HCEC 1CT (cell line): ENCODE measurements at regions not wholly inside any gene's neighbourhood (a gene's known extent, or its start where the extent isn't known, plus 50 kb on each side); places are given as distances from the start of the nearest gene placed in this dataset.
A peak's percentile ranks its signal among the peaks of the same experiment; 100 is the strongest.
"Not testable (repeated sequence)": the region's sequence is repeated elsewhere in the genome, so short reads cannot be mapped to it uniquely, and the experiment has no call there.

Experiments
- DNase-seq: peaks from one replicate; pipeline ENCODE4 v3.0.0-alpha.2; 2017

DNA sequence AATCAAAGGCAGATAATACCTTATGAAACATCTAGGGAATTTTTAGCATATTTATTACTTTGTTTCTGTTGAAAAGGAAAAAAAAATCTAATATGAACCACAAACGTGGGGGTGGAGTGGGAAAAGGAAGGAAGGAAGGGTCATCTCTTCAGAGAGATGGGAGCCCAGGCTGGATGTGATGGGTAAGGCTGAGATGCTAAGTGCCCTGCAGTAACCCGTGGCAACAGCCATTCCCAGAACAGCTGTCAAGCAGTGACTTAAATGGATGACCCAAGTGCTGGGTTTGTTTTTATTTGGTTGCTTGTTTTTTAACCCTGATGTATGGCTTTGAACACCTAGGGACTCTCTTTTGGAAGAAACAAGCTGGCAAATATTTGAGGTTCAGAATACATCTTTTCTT lies 50.7 kb upstream of the KLF7 start:
- no peak for DNase-seq

DNA sequence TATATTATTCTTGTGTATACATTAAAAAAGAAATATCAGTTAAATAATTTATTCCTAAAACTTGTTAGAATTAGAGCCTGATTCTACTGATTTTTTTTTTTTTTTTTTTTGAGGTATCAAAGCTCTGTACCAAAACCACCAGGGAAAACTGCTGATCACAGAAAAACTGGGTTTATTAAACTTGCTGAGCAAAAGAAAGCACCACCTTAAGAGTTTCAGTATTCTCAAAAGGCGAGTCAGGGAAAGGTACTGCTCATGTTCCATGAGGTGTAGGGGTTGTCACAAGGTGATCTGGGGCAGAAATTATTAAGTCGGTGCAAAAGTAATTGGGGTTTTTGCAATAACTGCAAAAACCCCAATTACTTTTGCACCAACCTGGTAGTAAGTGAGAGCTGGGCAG lies 51.7 kb upstream of the KLF7 start:
- DNase-seq = no peak

DNA sequence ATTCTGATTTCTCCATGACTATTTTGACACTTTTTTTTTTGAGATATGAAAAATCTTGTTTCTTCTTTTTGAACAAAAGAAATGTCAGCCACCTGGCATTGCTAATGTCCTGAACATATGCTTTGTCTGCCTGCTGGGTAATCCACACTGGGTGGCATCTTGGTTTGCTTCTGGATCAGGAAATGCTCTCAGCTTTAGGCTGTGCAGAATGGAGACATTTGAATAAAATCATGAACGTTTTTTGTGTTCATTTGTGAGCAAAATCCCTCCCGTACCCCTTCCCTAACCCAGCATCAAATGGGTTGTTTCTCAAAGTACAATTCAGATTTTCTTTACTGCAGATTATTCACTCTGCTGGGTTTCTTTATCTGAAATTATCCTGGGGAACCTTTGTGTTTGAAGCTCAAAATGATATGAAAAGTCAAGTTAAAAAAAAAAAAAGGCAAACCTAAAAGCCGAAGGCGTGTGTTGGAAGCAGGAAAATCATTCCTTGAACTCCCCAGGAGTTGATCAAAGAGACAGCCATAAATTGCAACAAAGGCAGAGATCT lies 53.4 kb upstream of the KLF7 start:
- no peak for DNase-seq

DNA sequence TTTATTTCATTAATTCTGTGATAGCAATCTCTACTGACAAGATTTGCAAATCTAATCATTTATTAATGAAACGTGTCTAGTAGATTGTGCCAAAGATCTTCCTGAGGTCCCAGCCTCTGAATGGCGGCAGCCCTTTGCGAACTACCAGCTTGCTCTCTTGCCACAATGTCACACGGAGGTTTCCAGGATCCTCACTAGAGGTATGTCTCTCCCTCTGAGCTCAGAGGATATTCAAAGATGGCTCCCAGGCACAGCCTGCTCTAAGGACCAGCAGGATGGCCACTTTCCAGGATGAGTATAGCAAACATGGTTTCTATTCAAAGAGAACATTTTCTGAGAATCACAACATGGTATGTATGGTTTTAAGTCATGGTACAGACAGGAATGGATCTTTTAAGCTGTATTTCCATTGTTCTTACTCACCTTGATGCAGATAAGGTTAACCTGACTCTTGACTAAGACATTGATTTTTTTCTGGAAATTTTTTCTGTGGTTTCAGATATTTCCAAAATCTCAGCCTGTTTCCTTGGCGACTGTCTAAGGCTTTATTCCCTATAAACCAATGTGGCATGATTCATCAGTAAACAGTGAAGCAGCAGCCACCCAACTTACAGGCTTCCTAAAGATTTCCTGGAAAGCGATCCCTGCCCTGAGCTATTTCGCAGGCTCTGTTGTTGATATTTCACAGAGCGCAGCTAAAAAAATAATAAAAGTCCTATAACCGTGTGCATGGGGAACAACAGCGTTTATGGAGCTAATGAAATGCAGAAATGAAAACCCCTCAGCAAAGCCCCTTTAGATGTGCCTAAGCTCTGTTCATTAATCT lies 54.1 kb upstream of the KLF7 start:
- DNase-seq = peak; percentile 85

DNA sequence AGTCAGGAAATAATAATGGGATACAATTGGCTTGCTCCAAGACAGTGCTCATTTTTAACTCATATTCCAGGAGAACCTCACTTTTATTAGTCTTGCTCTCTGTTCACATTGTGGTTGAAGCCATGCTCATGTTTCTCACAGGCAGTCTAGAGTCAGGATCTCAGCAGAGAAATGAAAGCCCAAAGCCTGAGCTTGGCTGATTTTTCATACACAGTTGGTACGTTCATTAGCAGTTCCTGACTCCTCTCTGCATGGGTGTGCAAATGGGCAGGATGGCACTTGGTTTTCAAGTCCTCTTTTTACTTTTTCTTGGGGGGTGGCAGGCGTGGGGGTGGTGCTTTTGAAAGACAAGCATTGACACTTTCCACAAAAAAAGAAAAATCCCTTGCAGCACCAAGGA lies 56.0 kb upstream of the KLF7 start:
- DNase-seq = no peak

DNA sequence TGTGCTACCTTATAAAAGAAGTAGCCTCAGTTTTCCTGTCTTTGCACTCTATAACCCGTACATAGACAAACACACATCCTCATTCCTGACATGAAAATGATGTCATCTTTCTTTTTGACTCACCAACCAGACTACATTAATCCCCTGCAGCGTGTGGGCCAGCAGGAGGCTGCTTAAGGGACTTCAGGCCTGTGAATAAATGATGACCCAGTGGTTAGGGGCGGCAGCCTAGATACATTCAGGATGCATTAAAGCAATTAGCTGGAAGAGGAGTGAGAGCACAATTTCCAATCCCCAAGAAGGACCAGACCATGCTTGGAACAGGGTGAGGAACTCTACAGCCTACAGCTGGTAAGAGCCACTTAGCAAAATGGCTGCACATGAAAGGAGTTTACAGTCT lies 57.3 kb upstream of the KLF7 start:
- peak; percentile 80 for DNase-seq

DNA sequence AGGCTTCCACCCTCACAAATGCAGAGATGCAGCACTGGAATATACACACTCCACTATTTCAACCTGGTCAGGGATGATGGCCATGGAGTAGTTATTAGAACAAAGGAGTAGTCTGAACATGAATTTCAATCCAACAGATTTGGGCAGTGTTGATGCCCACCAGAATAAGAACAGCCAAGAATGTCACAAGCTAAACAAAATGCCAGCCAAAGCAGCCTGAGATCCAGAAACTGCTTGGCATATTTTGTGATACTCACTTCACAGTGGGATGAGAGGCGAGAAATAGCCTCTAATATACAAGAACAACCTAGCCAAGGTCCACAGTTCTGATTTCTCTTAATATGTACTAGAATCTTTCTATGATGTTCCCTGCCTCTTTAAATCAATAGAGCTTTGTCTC lies 58.6 kb upstream of the KLF7 start:
- no peak for DNase-seq

DNA sequence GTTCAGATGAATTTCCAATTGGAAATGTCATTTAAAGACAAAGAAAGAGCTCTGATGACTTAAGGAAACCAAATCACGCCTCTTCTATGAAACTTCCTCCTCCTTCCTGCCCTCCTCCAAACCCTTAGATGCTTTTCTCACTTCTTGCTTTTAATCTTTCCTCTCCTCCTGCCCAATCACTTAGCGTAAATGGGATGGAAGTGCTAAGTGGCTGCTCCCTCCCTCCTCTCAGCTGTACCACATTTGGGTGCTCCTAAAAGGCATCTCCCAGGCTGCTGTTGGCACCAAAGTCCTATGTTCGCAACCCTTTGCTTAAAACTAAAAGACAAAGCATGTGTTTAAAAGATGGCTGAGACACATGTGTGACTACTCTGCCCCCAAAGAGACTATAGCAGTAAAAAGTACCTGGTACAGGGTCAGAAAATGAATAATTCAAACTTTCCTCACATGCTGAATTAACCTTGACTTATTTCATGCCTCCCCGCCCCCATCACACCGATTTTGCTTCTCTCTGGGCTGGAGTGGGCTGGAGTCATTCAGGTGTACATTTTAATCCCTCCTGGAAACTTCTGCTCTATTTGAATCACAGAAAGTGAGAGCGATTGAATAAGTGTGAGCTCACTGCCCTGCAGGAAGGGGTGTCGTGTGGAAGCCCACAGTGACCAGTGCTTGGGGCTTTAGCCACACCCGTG lies 59.2 kb upstream of the KLF7 start:
- DNase-seq = no peak

DNA sequence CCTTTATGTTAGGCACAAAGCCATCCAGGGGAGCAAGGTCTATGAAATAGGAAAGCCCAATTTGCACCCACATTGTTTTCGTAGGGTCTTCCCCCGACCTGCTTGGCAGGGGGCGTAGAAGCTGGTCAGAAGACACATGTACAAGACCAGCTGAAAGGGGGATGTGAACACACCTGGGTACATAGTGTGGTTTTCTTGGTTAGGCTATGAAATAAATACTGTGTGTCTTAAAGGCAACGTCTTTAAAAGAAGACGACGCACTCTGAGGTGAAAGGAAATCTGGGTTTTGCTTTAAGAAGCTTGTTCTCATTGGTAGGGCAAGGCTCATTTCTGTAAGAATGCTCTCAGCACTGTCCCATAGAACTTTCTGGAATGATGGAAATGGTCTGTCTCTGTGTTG lies 60.0 kb upstream of the KLF7 start:
- DNase-seq = no peak

DNA sequence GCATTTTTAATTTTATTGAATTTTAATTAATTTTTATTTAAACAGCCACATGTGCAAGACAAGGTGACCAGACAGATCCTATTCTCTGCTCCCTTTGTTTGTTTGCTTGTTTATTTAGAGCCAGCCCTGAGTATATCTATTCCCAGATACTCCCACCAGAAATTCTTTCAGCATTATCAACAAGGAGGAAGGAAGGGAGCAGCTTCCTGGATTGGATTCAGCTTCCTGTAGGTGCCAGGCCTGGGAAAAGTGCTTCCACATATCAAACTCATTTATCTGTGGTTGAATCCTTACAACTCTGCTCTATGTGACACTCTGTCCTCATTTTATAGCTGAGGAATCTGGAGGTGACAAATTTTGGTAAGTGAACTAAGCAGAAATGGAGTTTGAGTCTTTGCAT lies 60.5 kb upstream of the KLF7 start:
- DNase-seq = peak; percentile 40

DNA sequence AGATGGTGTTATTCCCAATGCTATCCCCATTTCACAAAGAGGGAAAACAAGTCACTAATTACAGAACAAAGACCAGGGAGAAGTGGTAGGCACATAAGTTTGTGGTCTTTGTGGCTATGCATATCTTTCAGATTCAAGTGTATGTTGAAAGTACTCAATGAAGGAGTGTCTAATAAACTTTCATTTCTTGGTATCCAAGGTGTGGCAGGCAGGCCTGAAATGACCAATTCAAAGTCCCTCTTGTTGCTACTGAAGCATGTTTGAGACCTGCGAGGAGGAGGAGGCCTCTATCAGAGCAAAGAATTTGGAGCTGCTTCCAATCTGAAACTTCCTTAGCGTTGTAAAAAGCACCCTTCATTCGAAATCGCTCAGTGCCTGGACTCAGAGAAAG lies 60.9 kb upstream of the KLF7 start:
- no peak for DNase-seq

DNA sequence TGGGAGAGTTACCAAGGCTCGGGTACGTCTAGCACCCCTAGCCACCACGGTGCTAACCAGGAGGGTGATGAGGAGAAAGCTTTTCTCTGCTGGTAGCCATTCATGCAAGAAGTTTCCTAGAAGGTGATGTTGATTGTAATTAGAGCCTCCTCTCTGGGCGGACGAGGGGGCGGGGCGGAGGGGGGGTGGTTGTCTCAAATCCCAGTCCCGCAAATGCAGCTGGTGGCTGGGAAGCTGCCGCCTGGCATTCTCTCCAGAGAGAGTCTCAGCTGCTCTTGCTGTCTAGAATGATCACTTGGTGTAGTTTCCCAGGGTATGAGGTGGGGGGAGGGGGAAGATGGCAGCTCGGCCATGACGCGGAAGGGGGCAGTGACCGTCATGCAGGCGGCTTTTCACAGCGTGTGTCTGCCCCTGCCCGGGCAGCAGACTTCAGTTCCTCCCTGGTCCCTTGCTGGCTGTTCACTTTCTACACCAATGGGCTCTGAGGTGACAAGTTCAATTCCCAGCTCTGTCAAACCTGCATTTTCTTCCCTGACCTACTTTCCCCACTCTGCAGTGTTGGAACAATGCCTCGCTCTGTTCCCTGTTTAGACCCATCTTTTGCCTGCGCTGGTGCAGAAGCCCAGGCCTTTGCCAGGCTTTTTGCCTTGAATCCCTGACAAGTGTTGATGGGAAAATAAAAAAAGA lies 61.5 kb upstream of the KLF7 start:
- peak; percentile 48 for DNase-seq

DNA sequence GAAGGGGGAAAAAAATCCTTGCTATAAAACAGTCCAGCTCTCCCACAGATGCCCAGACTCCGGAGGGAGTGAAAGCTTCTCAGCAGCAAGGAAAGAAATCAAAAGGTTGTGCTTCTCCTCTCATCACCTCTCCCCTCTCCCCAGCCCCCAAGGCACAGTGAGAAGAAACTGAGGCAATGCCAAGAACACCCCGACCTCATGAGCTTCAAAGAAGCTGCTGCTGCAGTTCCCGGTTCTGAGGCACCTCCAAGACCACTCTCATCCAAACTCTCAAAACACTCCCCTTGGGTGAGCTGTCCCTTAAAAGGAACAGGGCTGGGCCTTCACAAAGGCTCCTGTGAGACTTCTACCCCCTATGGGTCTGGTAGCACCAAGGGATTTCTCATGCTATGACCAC lies 62.0 kb upstream of the KLF7 start:
- no peak for DNase-seq

DNA sequence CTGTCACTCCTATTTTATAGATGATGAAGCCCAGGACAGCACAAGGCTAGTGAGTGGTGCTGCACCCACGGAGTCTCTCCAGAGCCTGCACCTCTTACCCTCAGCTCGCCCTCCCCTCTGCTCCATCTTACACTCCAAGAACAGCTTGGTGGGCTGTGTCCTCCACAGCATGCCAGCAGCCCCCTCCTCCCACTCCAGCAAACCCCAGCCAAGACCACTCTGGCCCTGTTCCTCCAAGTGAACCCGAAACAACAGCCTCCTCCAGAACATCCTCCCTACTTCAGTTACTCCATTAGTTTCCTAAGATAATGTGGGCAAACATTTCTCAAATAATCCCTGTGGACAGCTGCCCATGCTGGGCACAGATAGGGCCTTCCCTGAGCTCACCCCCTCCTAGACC lies 62.7 kb upstream of the KLF7 start:
- no peak for DNase-seq

DNA sequence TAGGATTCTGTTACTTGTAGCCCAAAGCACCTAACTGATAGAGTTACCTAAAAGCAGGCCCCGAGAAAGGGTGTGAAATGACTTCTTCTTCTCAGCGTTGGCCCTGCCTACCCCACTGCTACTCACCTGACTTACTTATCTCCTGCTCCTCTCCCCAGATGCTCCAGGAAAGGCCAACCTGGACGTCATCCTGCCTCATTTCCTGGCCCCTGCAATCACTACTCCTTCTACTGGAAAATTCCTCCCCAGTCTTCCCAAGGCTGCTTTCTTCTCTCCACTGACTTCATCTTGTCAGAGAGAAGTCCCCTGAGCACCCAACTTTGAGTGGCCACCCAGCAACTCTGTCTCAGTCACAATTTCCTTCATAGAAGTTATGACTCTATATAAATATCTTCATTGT lies 63.4 kb upstream of the KLF7 start:
- no peak for DNase-seq

DNA sequence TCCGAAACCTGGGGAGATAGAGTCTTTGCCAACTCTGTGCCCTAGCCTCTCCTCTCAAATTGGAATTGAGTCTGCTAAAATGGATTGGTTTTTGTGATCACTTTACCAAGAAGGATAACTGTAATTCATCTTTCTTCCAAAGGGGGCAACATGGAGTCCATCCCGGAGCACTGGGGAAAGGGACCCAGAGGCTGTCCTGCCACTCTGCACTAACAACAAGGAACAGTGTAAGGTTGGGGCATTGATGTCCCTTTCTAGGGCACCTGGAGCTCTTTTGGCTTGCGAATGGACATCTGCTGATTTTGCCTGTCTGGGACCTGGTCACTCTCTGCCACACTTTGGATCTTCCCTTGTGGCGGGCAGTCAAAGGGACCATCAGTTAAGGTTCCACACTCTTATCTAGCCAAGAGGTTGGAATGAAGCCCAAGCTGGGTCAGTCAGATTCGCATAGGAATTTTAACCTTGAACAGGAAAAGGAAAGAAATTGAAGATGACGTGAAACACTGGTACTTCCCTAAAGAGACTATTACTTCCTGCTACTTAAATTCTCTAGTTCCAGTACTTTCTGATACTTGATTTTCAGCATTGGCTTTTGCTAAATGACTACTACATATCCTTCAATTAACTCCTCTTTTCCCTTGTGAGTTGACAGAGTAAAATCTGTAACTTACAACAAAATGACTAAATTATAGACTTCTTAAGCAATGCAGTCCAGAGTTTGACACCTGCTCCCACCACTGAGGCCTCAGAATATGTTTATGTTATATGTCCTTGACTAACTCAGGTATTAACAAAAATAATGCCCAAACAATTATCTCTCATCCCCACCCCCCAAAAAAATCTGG lies 64.7 kb upstream of the KLF7 start:
- DNase-seq = peak; percentile 29

DNA sequence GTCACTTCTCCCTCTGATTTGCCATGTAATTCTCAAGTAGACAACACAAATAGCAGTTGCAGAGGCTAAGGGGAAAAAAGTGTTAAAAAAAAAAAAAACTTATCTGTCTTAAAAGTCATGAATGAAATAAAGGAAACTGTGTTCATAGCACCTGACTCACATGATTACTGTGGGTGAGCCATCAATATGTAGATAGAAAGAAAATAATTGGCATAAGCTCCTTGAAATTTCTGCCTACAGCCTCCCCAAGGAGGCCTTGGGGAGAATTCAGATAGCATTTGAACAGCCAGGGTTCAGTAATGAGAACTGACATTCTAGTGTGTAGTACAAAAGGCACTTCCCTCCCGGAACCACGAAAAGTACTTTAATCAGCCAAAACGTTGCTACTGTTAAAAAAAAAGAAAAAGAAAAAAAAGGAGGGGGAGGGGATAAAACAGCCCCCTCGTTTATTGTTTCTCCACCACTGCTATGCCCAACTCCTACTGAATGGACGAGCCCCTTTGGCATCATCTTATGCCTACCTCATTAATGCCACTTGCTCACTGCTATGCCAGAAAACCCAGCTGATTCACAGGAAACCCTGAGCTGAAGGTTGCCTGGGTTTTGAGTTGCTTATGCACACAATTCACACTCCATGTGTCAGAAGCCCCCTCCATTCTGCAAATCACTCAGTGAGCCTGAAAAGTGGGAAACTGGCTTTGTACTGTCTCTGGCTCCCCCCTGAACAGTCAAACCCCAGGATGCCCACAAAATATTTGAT lies 65.5 kb upstream of the KLF7 start:
- no peak for DNase-seq

DNA sequence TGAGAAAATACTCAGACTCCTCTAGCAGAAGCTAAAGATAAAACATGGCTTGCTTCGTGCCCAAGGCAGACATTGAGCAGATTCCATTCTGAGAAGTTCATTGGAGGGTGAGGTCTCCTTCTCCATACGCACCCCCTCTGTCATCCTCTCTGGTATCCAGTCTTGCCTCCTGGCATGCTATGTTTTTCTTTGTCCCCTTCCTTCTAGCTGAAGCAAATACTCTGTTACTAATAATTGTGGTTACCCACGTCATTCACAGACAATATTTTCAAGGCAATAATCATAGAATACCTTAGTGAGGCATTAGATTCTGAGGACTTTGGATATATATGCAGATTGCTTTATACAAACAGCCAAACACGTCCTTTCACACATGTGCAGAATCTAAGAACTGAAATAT lies 66.2 kb upstream of the KLF7 start:
- no peak for DNase-seq

DNA sequence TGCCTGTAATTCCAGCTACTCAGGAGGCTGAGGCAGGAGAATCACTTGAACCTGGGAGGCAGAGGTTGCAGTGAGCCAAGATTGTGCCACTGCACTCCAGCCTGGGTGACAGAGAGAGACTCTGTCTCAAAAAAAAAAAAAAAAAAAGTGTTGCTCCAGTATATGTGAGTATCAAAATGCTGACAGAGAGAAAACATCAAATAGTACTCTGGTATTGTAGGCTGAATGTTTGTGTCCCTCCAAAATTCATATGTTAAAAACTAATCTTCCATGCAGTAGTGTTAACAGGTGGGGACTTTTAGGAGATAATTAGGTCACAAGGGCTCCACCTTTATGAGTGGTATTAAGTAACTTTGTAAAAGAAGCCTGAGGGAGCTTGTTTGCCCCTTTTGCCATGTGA lies 67.4 kb upstream of the KLF7 start:
- not testable (repeated sequence) for DNase-seq

DNA sequence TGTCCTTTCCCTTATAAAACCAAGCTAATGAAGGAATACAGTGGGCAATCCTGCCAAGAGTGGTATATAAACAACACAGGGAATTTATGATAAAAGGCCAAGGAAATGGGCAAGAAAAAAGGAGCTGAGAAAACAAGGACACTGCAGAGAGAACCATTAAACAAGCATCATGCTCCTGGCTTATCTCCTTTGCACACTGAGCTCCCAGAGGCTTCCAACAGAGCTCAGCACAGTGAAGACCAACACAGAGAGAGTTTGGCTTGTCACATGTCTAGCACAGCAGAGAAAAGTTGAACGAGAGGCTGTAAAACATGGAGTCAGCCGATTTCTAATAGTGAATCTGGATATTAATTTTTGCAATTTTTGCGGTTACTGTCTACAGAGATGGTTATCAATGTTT lies 68.0 kb upstream of the KLF7 start:
- DNase-seq = no peak

DNA sequence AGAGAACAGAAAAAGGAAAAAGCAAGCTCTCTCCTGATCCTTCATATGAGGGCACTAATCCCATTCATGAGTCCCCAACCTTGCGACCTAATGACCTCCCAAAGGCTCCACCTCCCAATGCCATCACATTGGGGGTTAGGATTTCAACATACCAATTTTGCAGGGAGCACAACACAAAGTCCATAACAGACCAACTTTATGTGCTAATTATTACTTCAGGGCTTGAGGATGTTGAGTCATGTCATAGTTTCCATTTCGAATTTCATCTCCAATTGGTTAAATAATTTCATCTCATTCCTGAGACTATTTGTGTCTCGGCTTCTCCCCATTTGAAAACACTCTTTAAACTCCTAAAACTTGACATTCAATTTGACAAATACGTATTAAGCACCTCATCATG lies 69.9 kb upstream of the KLF7 start:
- no peak for DNase-seq
